HG03103 (cell line): ENCODE measurements at regions not wholly inside any gene's neighbourhood (a gene's known extent, or its start where the extent isn't known, plus 50 kb on each side); places are given as distances from the start of the nearest gene placed in this dataset.
"Not testable (repeated sequence)": the region's sequence is repeated elsewhere in the genome, so short reads cannot be mapped to it uniquely, and the experiment has no call there.

Source experiments
- ATAC-seq: cut with Tn5 transposase; IDR thresholded peaks from one replicate; pipeline ENCODE4 v1.9.1; 2021; ENCODE audit warnings: low read depth; ENCODE audit not compliant: unreplicated experiment

GRCh38 chr15:95202569-95203349 lies 971.4 kb downstream of the MCTP2 start:
- no peak for ATAC-seq

- no peak for ATAC-seq
These were observed 973.7 kb downstream of the MCTP2 start for GRCh38 chr15:95205077-95205476.

- ATAC-seq: not testable (repeated sequence)
These were observed 974.5 kb downstream of the MCTP2 start for GRCh38 chr15:95205830-95206229.

- ATAC-seq: no peak
These were observed 976.7 kb downstream of the MCTP2 start for GRCh38 chr15:95208071-95208470.

- ATAC-seq: no peak
These were observed 977.6 kb downstream of the MCTP2 start for GRCh38 chr15:95208988-95209387.

- no peak for ATAC-seq
These were observed 979.1 kb downstream of the MCTP2 start for GRCh38 chr15:95210436-95210981.

- ATAC-seq: no peak
These were observed 983.7 kb downstream of the MCTP2 start for GRCh38 chr15:95215017-95215416.

GRCh38 chr15:95226835-95227234 lies 995.5 kb downstream of the MCTP2 start:
- ATAC-seq: no peak

- ATAC-seq: no peak
These were observed 995.9 kb downstream of the MCTP2 start for GRCh38 chr15:95227235-95227634.

- no peak for ATAC-seq
These were observed 997.6 kb downstream of the MCTP2 start for GRCh38 chr15:95228856-95229555.

GRCh38 chr15:95235033-95235432 lies 1003.7 kb downstream of the MCTP2 start:
- ATAC-seq: no peak

GRCh38 chr15:95247071-95247984 lies 1016.0 kb downstream of the MCTP2 start:
- no peak for ATAC-seq

- ATAC-seq: no peak
These were observed 1018.2 kb downstream of the MCTP2 start for GRCh38 chr15:95249524-95249923.

- ATAC-seq: no peak
These were observed 1021.0 kb downstream of the MCTP2 start for GRCh38 chr15:95252404-95252803.

GRCh38 chr15:95254263-95254662 lies 1022.9 kb downstream of the MCTP2 start:
- no peak for ATAC-seq

GRCh38 chr15:95259513-95259912 lies 1028.2 kb downstream of the MCTP2 start:
- ATAC-seq: peak; percentile 82

GRCh38 chr15:95259965-95260364 lies 1028.6 kb downstream of the MCTP2 start:
- no peak for ATAC-seq

GRCh38 chr15:95260856-95261255 lies 1029.5 kb downstream of the MCTP2 start:
- ATAC-seq: no peak

- no peak for ATAC-seq
These were observed 1030.2 kb downstream of the MCTP2 start for GRCh38 chr15:95261546-95261945.

- ATAC-seq: no peak
These were observed 1030.6 kb downstream of the MCTP2 start for GRCh38 chr15:95261968-95262367.
